ENCODE measurements at regions not wholly inside any gene's neighbourhood (a gene's known extent, or its start where the extent isn't known, plus 50 kb on each side); places are given as distances from the start of the nearest gene placed in this dataset.
"Not testable (repeated sequence)": the region's sequence is repeated elsewhere in the genome, so short reads cannot be mapped to it uniquely, and the experiment has no call there.

DNA sequence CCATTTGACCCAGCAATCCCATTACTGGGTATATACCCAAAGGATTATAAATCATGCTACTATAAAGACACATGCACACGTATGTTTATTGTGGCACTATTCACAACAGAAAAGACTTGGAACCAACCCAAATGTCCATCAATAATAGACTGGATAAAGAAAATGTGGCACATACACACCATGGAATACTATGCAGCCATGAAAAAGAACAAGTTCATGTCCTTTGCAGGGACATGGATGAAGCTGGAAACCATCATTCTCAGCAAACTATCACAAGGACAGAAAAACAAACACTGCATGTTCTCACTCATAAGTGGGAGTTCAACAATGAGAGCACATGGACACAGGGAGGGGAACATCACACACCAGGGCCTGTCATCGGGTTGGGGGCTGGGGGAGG, 225.9 kb upstream of the SETMAR start:
- TF ChIP-seq, protein P1, sequence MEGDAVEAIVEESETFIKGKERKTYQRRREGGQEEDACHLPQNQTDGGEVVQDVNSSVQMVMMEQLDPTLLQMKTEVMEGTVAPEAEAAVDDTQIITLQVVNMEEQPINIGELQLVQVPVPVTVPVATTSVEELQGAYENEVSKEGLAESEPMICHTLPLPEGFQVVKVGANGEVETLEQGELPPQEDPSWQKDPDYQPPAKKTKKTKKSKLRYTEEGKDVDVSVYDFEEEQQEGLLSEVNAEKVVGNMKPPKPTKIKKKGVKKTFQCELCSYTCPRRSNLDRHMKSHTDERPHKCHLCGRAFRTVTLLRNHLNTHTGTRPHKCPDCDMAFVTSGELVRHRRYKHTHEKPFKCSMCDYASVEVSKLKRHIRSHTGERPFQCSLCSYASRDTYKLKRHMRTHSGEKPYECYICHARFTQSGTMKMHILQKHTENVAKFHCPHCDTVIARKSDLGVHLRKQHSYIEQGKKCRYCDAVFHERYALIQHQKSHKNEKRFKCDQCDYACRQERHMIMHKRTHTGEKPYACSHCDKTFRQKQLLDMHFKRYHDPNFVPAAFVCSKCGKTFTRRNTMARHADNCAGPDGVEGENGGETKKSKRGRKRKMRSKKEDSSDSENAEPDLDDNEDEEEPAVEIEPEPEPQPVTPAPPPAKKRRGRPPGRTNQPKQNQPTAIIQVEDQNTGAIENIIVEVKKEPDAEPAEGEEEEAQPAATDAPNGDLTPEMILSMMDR (IDR thresholded peaks at IDR 0.05) = not testable (repeated sequence)
- TF ChIP-seq FOXP1 (CRISPR knock-in tag; IDR thresholded peaks at IDR 0.05; ENCODE audit: borderline replicate concordance); SOX15 (CRISPR knock-in tag; IDR thresholded peaks at IDR 0.05): not testable (repeated sequence)
- TF ChIP-seq, protein P2, sequence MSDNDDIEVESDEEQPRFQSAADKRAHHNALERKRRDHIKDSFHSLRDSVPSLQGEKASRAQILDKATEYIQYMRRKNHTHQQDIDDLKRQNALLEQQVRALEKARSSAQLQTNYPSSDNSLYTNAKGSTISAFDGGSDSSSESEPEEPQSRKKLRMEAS (CRISPR knock-in tag; IDR thresholded peaks at IDR 0.05) = not testable (repeated sequence)
